Chondrocyte (in vitro differentiated cells): ENCODE measurements at regions not wholly inside any gene's neighbourhood (a gene's known extent, or its start where the extent isn't known, plus 50 kb on each side); places are given as distances from the start of the nearest gene placed in this dataset.

ENCODE experiments used
- DNase-seq: peaks from one replicate; pipeline ENCODE4 v3.0.0; 2021; ENCODE audit warnings: mixed read lengths, low spot score
- H3K27ac Mint-ChIP-seq: one replicate; pipeline ENCODE4 v1.8.0; 2021; ENCODE audit warnings: mild to moderate bottlenecking, moderate library complexity, mixed read lengths; ENCODE audit not compliant: unreplicated experiment
- H3K27me3 Mint-ChIP-seq: 2 replicates; pipeline ENCODE4 v1.8.0; 2021; ENCODE audit warnings: low read depth, mixed read lengths
- H3K36me3 Mint-ChIP-seq: 2 replicates; pipeline ENCODE4 v1.8.0; 2021; ENCODE audit warnings: low read depth, mixed read lengths
- H3K4me1 Mint-ChIP-seq: 2 replicates; pipeline ENCODE4 v1.8.0; 2021; ENCODE audit warnings: low read depth, mild to moderate bottlenecking, mixed read lengths
- H3K4me3 Mint-ChIP-seq: one replicate; pipeline ENCODE4 v1.8.0; 2021; ENCODE audit warnings: mild to moderate bottlenecking, moderate library complexity, mixed read lengths; ENCODE audit not compliant: unreplicated experiment
- H3K9me3 Mint-ChIP-seq: 2 replicates; pipeline ENCODE4 v1.8.0; 2021; ENCODE audit warnings: low read depth, mixed read lengths
- TF ChIP-seq, protein P1 (sequence below): fragments of 200-600 bp; sonication (generic); IDR thresholded peaks from 2 replicates; pipeline ENCODE4 v1.5.0; 2021; ENCODE audit warnings: antibody characterized with exemption, mild to moderate bottlenecking, moderate library complexity

DNA sequence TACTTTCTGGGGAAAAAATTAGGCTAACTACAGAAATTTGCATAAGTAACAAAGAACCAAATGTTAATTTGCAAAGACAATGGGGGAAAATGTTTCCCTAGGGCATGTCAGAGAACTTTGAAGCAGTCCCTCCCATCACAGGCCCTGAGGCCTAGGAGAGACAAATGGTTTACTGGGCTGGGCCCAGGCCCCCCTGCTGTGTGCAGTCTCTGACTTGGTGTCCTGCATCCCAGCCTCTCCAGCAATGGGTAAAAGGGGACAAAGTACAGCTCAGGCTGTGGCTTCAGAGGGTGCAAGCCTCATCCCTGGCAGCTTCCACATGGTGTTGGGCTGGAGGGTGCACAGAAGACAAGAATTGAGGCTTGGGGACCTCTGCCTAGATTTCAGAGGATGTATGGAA, 788.4 kb downstream of the FRK start:
- Mint-ChIP-seq H3K9me3 (no peaks in the 10 kb centered on the region), H3K4me1 (no peaks in the 10 kb centered on the region), H3K4me3 (no peak overlapping the region), H3K36me3 (no peaks in the 10 kb centered on the region), H3K27me3 (peaks cover 7% of the 10 kb centered on the region), H3K27ac (no peak overlapping the region)
- TF ChIP-seq, protein P1, sequence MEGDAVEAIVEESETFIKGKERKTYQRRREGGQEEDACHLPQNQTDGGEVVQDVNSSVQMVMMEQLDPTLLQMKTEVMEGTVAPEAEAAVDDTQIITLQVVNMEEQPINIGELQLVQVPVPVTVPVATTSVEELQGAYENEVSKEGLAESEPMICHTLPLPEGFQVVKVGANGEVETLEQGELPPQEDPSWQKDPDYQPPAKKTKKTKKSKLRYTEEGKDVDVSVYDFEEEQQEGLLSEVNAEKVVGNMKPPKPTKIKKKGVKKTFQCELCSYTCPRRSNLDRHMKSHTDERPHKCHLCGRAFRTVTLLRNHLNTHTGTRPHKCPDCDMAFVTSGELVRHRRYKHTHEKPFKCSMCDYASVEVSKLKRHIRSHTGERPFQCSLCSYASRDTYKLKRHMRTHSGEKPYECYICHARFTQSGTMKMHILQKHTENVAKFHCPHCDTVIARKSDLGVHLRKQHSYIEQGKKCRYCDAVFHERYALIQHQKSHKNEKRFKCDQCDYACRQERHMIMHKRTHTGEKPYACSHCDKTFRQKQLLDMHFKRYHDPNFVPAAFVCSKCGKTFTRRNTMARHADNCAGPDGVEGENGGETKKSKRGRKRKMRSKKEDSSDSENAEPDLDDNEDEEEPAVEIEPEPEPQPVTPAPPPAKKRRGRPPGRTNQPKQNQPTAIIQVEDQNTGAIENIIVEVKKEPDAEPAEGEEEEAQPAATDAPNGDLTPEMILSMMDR: no peak
- DNase-seq: no peak

- Mint-ChIP-seq H3K4me3 (no peak overlapping the region), H3K27me3 (peaks cover 5% of the 10 kb centered on the region), H3K4me1 (no peaks in the 10 kb centered on the region), H3K36me3 (no peaks in the 10 kb centered on the region), H3K27ac (no peak overlapping the region), H3K9me3 (no peaks in the 10 kb centered on the region)
- TF ChIP-seq, protein P1: peak; percentile 35
- DNase-seq: no peak
Observed at GRCh38 chr6:115271434-115271833, 789.3 kb downstream of the FRK start.

DNA sequence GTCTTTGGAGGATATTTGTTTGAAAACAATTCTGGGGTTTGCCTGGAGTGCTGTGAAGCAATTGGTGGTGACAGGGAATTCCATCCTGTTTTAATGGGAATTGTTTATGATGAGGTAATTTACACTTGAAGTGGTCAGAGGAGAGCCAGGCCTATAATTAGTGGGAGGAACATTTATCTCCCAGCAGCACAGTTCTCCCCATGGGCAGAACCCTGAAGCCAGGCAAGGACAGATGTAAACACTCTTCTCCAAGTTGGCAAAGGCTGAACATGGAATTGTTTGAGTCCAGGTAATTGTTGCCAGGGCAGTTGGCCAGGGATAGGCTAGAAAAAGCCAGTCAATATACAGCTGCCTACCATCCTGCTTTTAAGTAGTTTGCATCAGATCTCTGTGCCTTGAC, 789.7 kb downstream of the FRK start:
- Mint-ChIP-seq H3K36me3 (no peaks in the 10 kb centered on the region), H3K27ac (no peak overlapping the region), H3K9me3 (no peaks in the 10 kb centered on the region), H3K27me3 (peaks cover 5% of the 10 kb centered on the region), H3K4me3 (no peak overlapping the region), H3K4me1 (no peaks in the 10 kb centered on the region)
- DNase-seq: no peak
- TF ChIP-seq, protein P1: no peak

DNA sequence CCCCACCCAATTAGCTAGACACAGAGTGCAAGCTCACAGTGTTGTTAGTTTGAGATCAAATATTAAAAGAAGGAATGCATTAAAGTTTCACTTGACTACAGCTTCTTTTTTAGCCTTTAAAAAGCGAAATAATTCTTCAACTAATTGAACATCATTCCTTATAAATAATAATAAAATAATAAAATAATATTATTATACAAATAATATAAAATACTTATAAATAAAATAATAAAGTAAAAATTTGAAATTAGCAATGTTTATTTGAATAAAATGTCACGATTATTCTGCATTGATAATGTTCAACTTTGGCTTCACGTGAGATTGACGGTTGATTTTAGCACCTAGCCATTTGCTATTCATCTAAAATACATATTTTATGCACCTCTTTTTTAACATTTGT, 819.3 kb downstream of the FRK start:
- no peaks in the 10 kb centered on the region for H3K36me3 Mint-ChIP-seq
- no peak for DNase-seq
- no peaks in the 10 kb centered on the region for H3K4me1 Mint-ChIP-seq
- no peak overlapping the region for H3K27ac Mint-ChIP-seq
- no peaks in the 10 kb centered on the region for H3K27me3 Mint-ChIP-seq
- TF ChIP-seq, protein P1: no peak
- no peak overlapping the region for H3K4me3 Mint-ChIP-seq
- peaks cover 16% of the 10 kb centered on the region for H3K9me3 Mint-ChIP-seq

GRCh38 chr6:115221198-115221597, 839.5 kb downstream of the FRK start:
- Mint-ChIP-seq H3K27me3 (no peaks in the 10 kb centered on the region), H3K4me3 (no peak overlapping the region), H3K36me3 (no peaks in the 10 kb centered on the region), H3K9me3 (peaks cover 20% of the 10 kb centered on the region), H3K4me1 (no peaks in the 10 kb centered on the region), H3K27ac (no peak overlapping the region)
- TF ChIP-seq, protein P1: no peak
- DNase-seq: no peak
